ENCODE measurements at regions not wholly inside any gene's neighbourhood (a gene's known extent, or its start where the extent isn't known, plus 50 kb on each side); places are given as distances from the start of the nearest gene placed in this dataset.
"Not testable (repeated sequence)": the region's sequence is repeated elsewhere in the genome, so short reads cannot be mapped to it uniquely, and the experiment has no call there.

DNA sequence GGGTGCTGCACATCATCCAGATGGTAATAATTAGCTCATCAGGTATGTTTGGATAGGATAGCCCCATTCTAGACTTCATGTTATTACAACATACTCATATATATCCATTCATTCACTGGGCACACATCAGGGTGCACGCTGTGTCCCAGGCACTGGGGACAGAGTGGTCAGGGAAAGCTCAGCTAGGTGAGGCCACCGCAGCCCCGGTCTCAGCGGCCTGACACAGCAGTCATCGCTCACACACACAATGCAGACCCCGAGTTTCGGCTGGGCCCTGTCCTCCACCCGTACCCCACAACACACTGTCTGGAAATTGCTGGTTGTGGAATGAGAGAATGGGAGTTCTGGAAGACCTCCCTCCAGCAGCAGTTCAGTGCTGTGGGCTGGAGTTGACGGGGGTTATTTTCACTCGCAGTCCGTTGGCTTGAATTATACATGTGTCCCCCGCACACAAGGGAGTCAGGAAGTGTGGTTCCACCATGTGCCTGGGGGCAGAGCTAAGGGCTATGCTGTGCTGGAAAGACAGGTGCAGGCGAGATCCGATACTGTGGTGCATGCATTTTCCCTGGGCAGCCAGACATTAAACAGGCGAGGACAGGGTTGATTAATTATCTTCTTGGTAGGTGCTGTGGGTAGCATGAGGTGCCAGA lies 257.6 kb downstream of the TEX29 start:
- Histone ChIP-seq H3K27me3 (ENCODE audit: control insufficient read depth in 1 of 2, insufficient read depth in 2 of 2, low read length in 2 of 2) (no peaks in the 10 kb centered on the region), H3K4me1 (ENCODE audit: control insufficient read depth in 2 of 2, insufficient read depth in 2 of 2, low read length in 1 of 2) (no peaks in the 10 kb centered on the region), H3K36me3 (ENCODE audit: control insufficient read depth in 2 of 2, insufficient read depth in 2 of 2, low read length in 1 of 2) (no peaks in the 10 kb centered on the region), H3K27ac (ENCODE audit: low read depth in 2 of 2, low read length in 1 of 2) (no peak overlapping the region), H3K9me3 (ENCODE audit: control insufficient read depth in 2 of 2, insufficient read depth in 1 of 2, low read depth in 1 of 2, low read length in 1 of 2) (peaks cover 4 to 10% of the 10 kb centered on the region in 2 donors), H3K4me3 (ENCODE audit: low read depth in 1 of 2, low read length in 2 of 2) (no peak overlapping the region)
- WGBS, 2 donors, result 87 to 90% methylated on average over 15 of the region's 15 CpGs

DNA sequence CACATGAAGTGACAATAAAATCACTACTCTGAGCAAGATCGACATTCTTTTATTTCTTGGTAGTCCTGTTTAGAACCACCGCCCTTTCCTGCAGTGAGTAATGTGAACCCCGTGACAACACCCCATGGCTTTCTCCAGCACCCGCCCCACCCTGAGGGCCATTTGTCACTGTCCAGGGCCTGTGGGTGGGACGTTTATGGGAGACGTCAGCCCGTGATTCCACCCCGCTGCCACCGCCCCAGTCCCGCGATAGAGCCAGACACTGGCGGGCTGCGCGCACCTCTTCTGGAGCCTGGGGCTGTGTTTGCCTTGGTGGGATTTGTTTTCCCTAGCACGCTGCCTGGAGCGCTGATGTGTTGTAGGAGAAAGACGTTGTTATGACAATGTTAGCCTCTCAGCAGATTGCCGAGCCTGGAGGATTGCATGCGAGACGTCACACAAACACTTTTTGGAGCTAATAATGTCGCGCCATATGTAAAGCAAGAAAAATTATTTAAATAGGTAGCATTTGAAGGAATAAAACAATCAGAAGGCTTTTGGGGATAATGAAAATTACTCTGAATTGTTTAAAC lies 263.7 kb downstream of the TEX29 start:
- Histone ChIP-seq H3K4me1 (ENCODE audit: control insufficient read depth in 2 of 2, insufficient read depth in 2 of 2, low read length in 1 of 2) (peaks cover 0 to 3% of the 10 kb centered on the region in 2 donors), H3K27me3 (ENCODE audit: control insufficient read depth in 1 of 2, insufficient read depth in 2 of 2, low read length in 2 of 2) (no peaks in the 10 kb centered on the region)
- 51 to 61% methylated on average over 22 of the region's 22 CpGs for WGBS, 2 donors

DNA sequence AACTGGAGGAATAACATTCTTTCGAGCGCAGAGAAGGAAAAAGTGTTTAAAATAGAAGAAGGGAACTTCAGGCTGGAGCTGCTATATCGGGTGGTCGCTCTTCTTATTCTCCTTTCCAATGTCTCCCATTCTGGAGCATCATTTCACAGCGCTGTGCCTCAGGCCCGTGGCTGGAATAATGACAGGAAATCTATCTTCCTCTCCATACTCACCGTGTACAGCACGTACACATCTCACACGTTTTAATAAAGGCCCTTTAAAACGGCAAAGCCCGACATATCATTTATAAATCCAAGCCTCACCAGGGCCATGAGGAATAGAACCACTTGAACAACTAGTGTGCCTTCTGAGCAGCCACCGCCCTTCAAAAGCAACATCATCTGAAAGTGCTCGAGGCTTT lies 264.4 kb downstream of the TEX29 start:
- Histone ChIP-seq H3K9me3 (ENCODE audit: control insufficient read depth in 2 of 2, insufficient read depth in 1 of 2, low read depth in 1 of 2, low read length in 1 of 2) (peaks cover 0 to 9% of the 10 kb centered on the region in 2 donors), H3K4me1 (ENCODE audit: control insufficient read depth in 2 of 2, insufficient read depth in 2 of 2, low read length in 1 of 2) (peaks cover 0 to 3% of the 10 kb centered on the region in 2 donors), H3K27ac (ENCODE audit: low read depth in 2 of 2, low read length in 1 of 2) (no peak overlapping the region), H3K36me3 (ENCODE audit: control insufficient read depth in 2 of 2, insufficient read depth in 2 of 2, low read length in 1 of 2) (no peaks in the 10 kb centered on the region), H3K27me3 (ENCODE audit: control insufficient read depth in 1 of 2, insufficient read depth in 2 of 2, low read length in 2 of 2) (no peaks in the 10 kb centered on the region), H3K4me3 (ENCODE audit: low read depth in 1 of 2, low read length in 2 of 2) (no peak overlapping the region)
- 62 to 73% methylated on average over 13 of the region's 13 CpGs for WGBS, 2 donors

More for the DNA sequence above, 263.7 kb downstream of the TEX29 start:
- H3K36me3 ChIP-seq (ENCODE audit: control insufficient read depth in 2 of 2, insufficient read depth in 2 of 2, low read length in 1 of 2), result no peaks in the 10 kb centered on the region
- peaks cover 0 to 9% of the 10 kb centered on the region in 2 donors for H3K9me3 ChIP-seq (ENCODE audit: control insufficient read depth in 2 of 2, insufficient read depth in 1 of 2, low read depth in 1 of 2, low read length in 1 of 2)
- no peak overlapping the region for H3K27ac ChIP-seq (ENCODE audit: low read depth in 2 of 2, low read length in 1 of 2)
- H3K4me3 ChIP-seq (ENCODE audit: low read depth in 1 of 2, low read length in 2 of 2), result peak overlapping the region; percentile 3 to 15

DNA sequence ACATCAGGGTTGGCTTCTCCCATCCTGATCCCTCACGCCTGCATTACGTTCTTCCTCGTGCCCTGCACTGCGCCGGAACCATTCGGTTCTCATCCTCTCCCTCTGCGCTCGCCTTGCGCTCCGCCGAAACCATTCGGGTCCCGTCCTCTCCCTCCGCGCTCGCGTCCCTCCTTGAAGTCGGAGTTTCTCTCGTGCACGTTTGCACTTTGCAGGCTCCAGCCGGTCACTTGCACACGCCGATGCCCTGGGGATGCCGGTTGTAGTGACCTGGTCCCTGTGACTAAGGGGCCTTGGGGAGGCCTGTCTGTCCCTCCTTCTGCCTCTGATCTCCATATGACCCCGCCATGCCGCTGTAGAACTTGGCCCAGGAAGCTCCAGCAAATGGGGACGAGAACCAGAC lies 265.8 kb downstream of the TEX29 start:
- Histone ChIP-seq H3K4me1 (ENCODE audit: control insufficient read depth in 2 of 2, insufficient read depth in 2 of 2, low read length in 1 of 2) (peaks cover 0 to 3% of the 10 kb centered on the region in 2 donors), H3K9me3 (ENCODE audit: control insufficient read depth in 2 of 2, insufficient read depth in 1 of 2, low read depth in 1 of 2, low read length in 1 of 2) (peaks cover 0 to 8% of the 10 kb centered on the region in 2 donors), H3K27me3 (ENCODE audit: control insufficient read depth in 1 of 2, insufficient read depth in 2 of 2, low read length in 2 of 2) (no peaks in the 10 kb centered on the region), H3K4me3 (ENCODE audit: low read depth in 1 of 2, low read length in 2 of 2) (no peak overlapping the region), H3K36me3 (ENCODE audit: control insufficient read depth in 2 of 2, insufficient read depth in 2 of 2, low read length in 1 of 2) (no peaks in the 10 kb centered on the region), H3K27ac (ENCODE audit: low read depth in 2 of 2, low read length in 1 of 2) (no peak overlapping the region)
- WGBS, 2 donors, result 89 to 93% methylated on average over 27 of the region's 27 CpGs

- H3K9me3 ChIP-seq (ENCODE audit: control insufficient read depth in 2 of 2, insufficient read depth in 1 of 2, low read depth in 1 of 2, low read length in 1 of 2), result peaks cover 0 to 8% of the 10 kb centered on the region in 2 donors
- WGBS, 2 donors, result 69 to 70% methylated on average over 14 of the region's 14 CpGs
- H3K27ac ChIP-seq (ENCODE audit: low read depth in 2 of 2, low read length in 1 of 2), result no peak overlapping the region
- peaks cover 0 to 3% of the 10 kb centered on the region in 2 donors for H3K4me1 ChIP-seq (ENCODE audit: control insufficient read depth in 2 of 2, insufficient read depth in 2 of 2, low read length in 1 of 2)
- no peaks in the 10 kb centered on the region for H3K27me3 ChIP-seq (ENCODE audit: control insufficient read depth in 1 of 2, insufficient read depth in 2 of 2, low read length in 2 of 2)
- H3K36me3 ChIP-seq (ENCODE audit: control insufficient read depth in 2 of 2, insufficient read depth in 2 of 2, low read length in 1 of 2), result no peaks in the 10 kb centered on the region
- no peak overlapping the region for H3K4me3 ChIP-seq (ENCODE audit: low read depth in 1 of 2, low read length in 2 of 2)
Observed at GRCh38 chr13:111587249-111587648, 266.8 kb downstream of the TEX29 start.

- no peaks in the 10 kb centered on the region for H3K4me1 ChIP-seq (ENCODE audit: control insufficient read depth in 2 of 2, insufficient read depth in 2 of 2, low read length in 1 of 2)
- H3K9me3 ChIP-seq (ENCODE audit: control insufficient read depth in 2 of 2, insufficient read depth in 1 of 2, low read depth in 1 of 2, low read length in 1 of 2), result peaks cover 0 to 8% of the 10 kb centered on the region in 2 donors
- H3K4me3 ChIP-seq (ENCODE audit: low read depth in 1 of 2, low read length in 2 of 2), result no peak overlapping the region
- 68 to 83% methylated on average over 4 of the region's 4 CpGs for WGBS, 2 donors
- H3K36me3 ChIP-seq (ENCODE audit: control insufficient read depth in 2 of 2, insufficient read depth in 2 of 2, low read length in 1 of 2), result no peaks in the 10 kb centered on the region
- H3K27me3 ChIP-seq (ENCODE audit: control insufficient read depth in 1 of 2, insufficient read depth in 2 of 2, low read length in 2 of 2), result no peaks in the 10 kb centered on the region
- H3K27ac ChIP-seq (ENCODE audit: low read depth in 2 of 2, low read length in 1 of 2), result no peak overlapping the region
Observed at GRCh38 chr13:111589321-111589720, 268.9 kb downstream of the TEX29 start.

- Histone ChIP-seq H3K4me1 (ENCODE audit: control insufficient read depth in 2 of 2, insufficient read depth in 2 of 2, low read length in 1 of 2) (no peaks in the 10 kb centered on the region), H3K9me3 (ENCODE audit: control insufficient read depth in 2 of 2, insufficient read depth in 1 of 2, low read depth in 1 of 2, low read length in 1 of 2) (peaks cover 0 to 8% of the 10 kb centered on the region in 2 donors)
- WGBS, 2 donors, result 93% methylated on average over 7 of the region's 7 CpGs
Observed at GRCh38 chr13:111589992-111590391, 269.6 kb downstream of the TEX29 start.

GRCh38 chr13:111590796-111591195 lies 270.4 kb downstream of the TEX29 start:
- Histone ChIP-seq H3K27me3 (ENCODE audit: control insufficient read depth in 1 of 2, insufficient read depth in 2 of 2, low read length in 2 of 2) (no peaks in the 10 kb centered on the region), H3K4me3 (ENCODE audit: low read depth in 1 of 2, low read length in 2 of 2) (no peak overlapping the region), H3K36me3 (ENCODE audit: control insufficient read depth in 2 of 2, insufficient read depth in 2 of 2, low read length in 1 of 2) (no peaks in the 10 kb centered on the region), H3K27ac (ENCODE audit: low read depth in 2 of 2, low read length in 1 of 2) (no peak overlapping the region), H3K9me3 (ENCODE audit: control insufficient read depth in 2 of 2, insufficient read depth in 1 of 2, low read depth in 1 of 2, low read length in 1 of 2) (peaks cover 0 to 6% of the 10 kb centered on the region in 2 donors), H3K4me1 (ENCODE audit: control insufficient read depth in 2 of 2, insufficient read depth in 2 of 2, low read length in 1 of 2) (no peaks in the 10 kb centered on the region)
- 72 to 82% methylated on average over 14 of the region's 14 CpGs for WGBS, 2 donors

More at GRCh38 chr13:111589992-111590391, 269.6 kb downstream of the TEX29 start:
- no peak overlapping the region for H3K27ac ChIP-seq (ENCODE audit: low read depth in 2 of 2, low read length in 1 of 2)
- H3K36me3 ChIP-seq (ENCODE audit: control insufficient read depth in 2 of 2, insufficient read depth in 2 of 2, low read length in 1 of 2), result no peaks in the 10 kb centered on the region
- H3K4me3 ChIP-seq (ENCODE audit: low read depth in 1 of 2, low read length in 2 of 2), result no peak overlapping the region
- H3K27me3 ChIP-seq (ENCODE audit: control insufficient read depth in 1 of 2, insufficient read depth in 2 of 2, low read length in 2 of 2), result no peaks in the 10 kb centered on the region

- 81 to 83% methylated on average over 4 of the region's 4 CpGs for WGBS, 2 donors
- not testable (repeated sequence) for H3K27ac ChIP-seq (ENCODE audit: low read depth in 2 of 2, low read length in 1 of 2); H3K27me3 ChIP-seq (ENCODE audit: control insufficient read depth in 1 of 2, insufficient read depth in 2 of 2, low read length in 2 of 2); H3K4me1 ChIP-seq (ENCODE audit: control insufficient read depth in 2 of 2, insufficient read depth in 2 of 2, low read length in 1 of 2); H3K4me3 ChIP-seq (ENCODE audit: low read depth in 1 of 2, low read length in 2 of 2); H3K9me3 ChIP-seq (ENCODE audit: control insufficient read depth in 2 of 2, insufficient read depth in 1 of 2, low read depth in 1 of 2, low read length in 1 of 2); H3K36me3 ChIP-seq (ENCODE audit: control insufficient read depth in 2 of 2, insufficient read depth in 2 of 2, low read length in 1 of 2)
Observed at GRCh38 chr13:111593490-111593889, 273.0 kb downstream of the TEX29 start.

- H3K27ac ChIP-seq (ENCODE audit: low read depth in 2 of 2, low read length in 1 of 2), result no peak overlapping the region
- no peaks in the 10 kb centered on the region for H3K4me1 ChIP-seq (ENCODE audit: control insufficient read depth in 2 of 2, insufficient read depth in 2 of 2, low read length in 1 of 2)
- WGBS, 2 donors, result 86 to 89% methylated on average over 9 to 10 of the region's 10 CpGs
- H3K9me3 ChIP-seq (ENCODE audit: control insufficient read depth in 2 of 2, insufficient read depth in 1 of 2, low read depth in 1 of 2, low read length in 1 of 2), result peaks cover 0 to 3% of the 10 kb centered on the region in 2 donors
- H3K27me3 ChIP-seq (ENCODE audit: control insufficient read depth in 1 of 2, insufficient read depth in 2 of 2, low read length in 2 of 2), result no peaks in the 10 kb centered on the region
- H3K36me3 ChIP-seq (ENCODE audit: control insufficient read depth in 2 of 2, insufficient read depth in 2 of 2, low read length in 1 of 2), result no peaks in the 10 kb centered on the region
- no peak overlapping the region for H3K4me3 ChIP-seq (ENCODE audit: low read depth in 1 of 2, low read length in 2 of 2)
Observed at GRCh38 chr13:111594606-111595005, 274.2 kb downstream of the TEX29 start.

Data from esophagus (tissue), 2 donors.